GM21737 (cell line): ENCODE measurements at regions not wholly inside any gene's neighbourhood (a gene's known extent, or its start where the extent isn't known, plus 50 kb on each side); places are given as distances from the start of the nearest gene placed in this dataset.
"Not testable (repeated sequence)": the region's sequence is repeated elsewhere in the genome, so short reads cannot be mapped to it uniquely, and the experiment has no call there.

Source experiments
- ATAC-seq: cut with Tn5 transposase; IDR thresholded peaks from one replicate; pipeline ENCODE4 v1.9.1; 2021; ENCODE audit warnings: mild to moderate bottlenecking, moderate library complexity; ENCODE audit not compliant: unreplicated experiment

- no peak for ATAC-seq
Observed at GRCh38 chr3:84184937-84185336, 773.9 kb upstream of the CADM2 start.

- ATAC-seq = no peak
Observed at GRCh38 chr3:84194029-84194428, 764.8 kb upstream of the CADM2 start.

- ATAC-seq = no peak
Observed at GRCh38 chr3:84209474-84209873, 749.3 kb upstream of the CADM2 start.

GRCh38 chr3:84223512-84223911 is 735.3 kb upstream of the CADM2 start:
- no peak for ATAC-seq

GRCh38 chr3:84224262-84224661 is 734.5 kb upstream of the CADM2 start:
- ATAC-seq = no peak

- ATAC-seq = no peak
Observed at GRCh38 chr3:84236261-84236660, 722.5 kb upstream of the CADM2 start.

- ATAC-seq = no peak
Observed at GRCh38 chr3:84245789-84246188, 713.0 kb upstream of the CADM2 start.

GRCh38 chr3:84260596-84260995 is 698.2 kb upstream of the CADM2 start:
- no peak for ATAC-seq

- no peak for ATAC-seq
Observed at GRCh38 chr3:84265768-84266167, 693.0 kb upstream of the CADM2 start.

GRCh38 chr3:84275532-84275931 is 683.3 kb upstream of the CADM2 start:
- ATAC-seq = no peak

- ATAC-seq = no peak
Observed at GRCh38 chr3:84277562-84278224, 681.1 kb upstream of the CADM2 start.

GRCh38 chr3:84292128-84292527 is 666.7 kb upstream of the CADM2 start:
- ATAC-seq = no peak

- ATAC-seq = no peak
Observed at GRCh38 chr3:84299329-84299728, 659.5 kb upstream of the CADM2 start.

GRCh38 chr3:84304214-84304613 is 654.6 kb upstream of the CADM2 start:
- no peak for ATAC-seq

- ATAC-seq = no peak
Observed at GRCh38 chr3:84307339-84307738, 651.5 kb upstream of the CADM2 start.

- ATAC-seq = no peak
Observed at GRCh38 chr3:84308379-84308778, 650.4 kb upstream of the CADM2 start.

GRCh38 chr3:84318273-84318809 is 640.4 kb upstream of the CADM2 start:
- no peak for ATAC-seq

- not testable (repeated sequence) for ATAC-seq
Observed at GRCh38 chr3:84365563-84366278, 593.1 kb upstream of the CADM2 start.
